KMS-11 (cell line): ENCODE measurements at regions not wholly inside any gene's neighbourhood (a gene's known extent, or its start where the extent isn't known, plus 50 kb on each side); places are given as distances from the start of the nearest gene placed in this dataset.

Experiments
- H2AFZ ChIP-seq: fragments of 200-600 bp; sonication (generic); 2 replicates; pipeline ENCODE4 v1.6.1; 2016; ENCODE audit warnings: antibody characterized with exemption, mixed run types, low read depth
- H3K27ac ChIP-seq: fragments of 200-600 bp; sonication (generic); 2 replicates; pipeline ENCODE4 v1.6.1; 2016; ENCODE audit warnings: mild to moderate bottlenecking, mixed run types
- H3K27me3 ChIP-seq: fragments of 200-600 bp; sonication (generic); 2 replicates; pipeline ENCODE4 v1.6.1; 2017; ENCODE audit warnings: mild to moderate bottlenecking, low read depth, mixed run types, moderate library complexity; ENCODE audit not compliant: insufficient read depth
- H3K36me3 ChIP-seq: fragments of 200-600 bp; sonication (generic); 2 replicates; pipeline ENCODE4 v1.6.1; 2017; ENCODE audit warnings: mild to moderate bottlenecking, mixed run types; ENCODE audit not compliant: insufficient read depth
- H3K4me1 ChIP-seq: fragments of 200-600 bp; sonication (generic); 2 replicates; pipeline ENCODE4 v1.6.1; 2016; ENCODE audit warnings: mild to moderate bottlenecking, low read depth, mixed run types; ENCODE audit not compliant: poor library complexity, severe bottlenecking
- H3K4me2 ChIP-seq: fragments of 200-600 bp; sonication (generic); 2 replicates; pipeline ENCODE4 v1.7.0; 2016; ENCODE audit warnings: mild to moderate bottlenecking, mixed run types
- H3K4me3 ChIP-seq: fragments of 200-600 bp; sonication (generic); IDR thresholded peaks from 2 replicates; pipeline ENCODE4 v1.6.1; 2017; ENCODE audit warnings: low read depth, low read length, mixed read lengths; ENCODE audit not compliant: insufficient read depth
- H3K79me2 ChIP-seq: fragments of 200-600 bp; sonication (generic); 2 replicates; pipeline ENCODE4 v1.6.1; 2016; ENCODE audit warnings: low read depth, mixed run types; ENCODE audit not compliant: insufficient read depth
- H3K9ac ChIP-seq: fragments of 200-600 bp; sonication (generic); 2 replicates; pipeline ENCODE4 v1.6.1; 2016; ENCODE audit warnings: mild to moderate bottlenecking, mixed run types
- H4K20me1 ChIP-seq: fragments of 200-600 bp; sonication (generic); 2 replicates; pipeline ENCODE4 v1.6.1; 2016; ENCODE audit warnings: mild to moderate bottlenecking, mixed run types; ENCODE audit not compliant: insufficient read depth
- TF ChIP-seq, protein P1 (sequence below): fragments of 200-600 bp; sonication (generic); conservative IDR thresholded peaks from 2 replicates; pipeline ENCODE4 v1.6.1; 2017; ENCODE audit warnings: low read depth, mild to moderate bottlenecking, antibody characterized with exemption, low read length, moderate library complexity, mixed read lengths

DNA sequence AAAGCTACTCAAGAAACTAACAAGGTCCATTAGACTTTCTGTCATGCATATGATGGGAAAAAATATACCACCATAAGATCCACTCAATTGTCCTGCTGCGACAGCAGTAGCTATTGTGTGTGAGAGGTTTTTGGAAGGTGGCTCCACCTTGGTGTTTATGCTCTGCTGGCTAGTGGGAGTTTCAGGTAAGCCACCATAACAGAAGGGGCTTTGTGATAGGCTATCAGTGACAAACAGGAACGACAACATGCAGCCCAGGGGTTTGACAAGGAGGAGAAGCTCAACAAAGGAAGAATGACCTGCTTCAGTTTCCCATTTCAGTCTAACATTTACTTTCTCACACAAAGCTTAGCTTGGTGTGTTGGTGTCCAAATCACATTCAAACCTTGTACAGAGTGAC lies 182.6 kb downstream of the ATOH1 start:
- Histone ChIP-seq H3K36me3 (no peaks in the 10 kb centered on the region), H2AFZ (no peak overlapping the region), H3K27me3 (no peaks in the 10 kb centered on the region), H3K4me3 (no peak overlapping the region), H3K27ac (no peak overlapping the region), H4K20me1 (no peaks in the 10 kb centered on the region), H3K79me2 (no peaks in the 10 kb centered on the region), H3K9ac (no peak overlapping the region), H3K4me2 (no peak overlapping the region), H3K4me1 (no peaks in the 10 kb centered on the region)
- TF ChIP-seq, protein P1, sequence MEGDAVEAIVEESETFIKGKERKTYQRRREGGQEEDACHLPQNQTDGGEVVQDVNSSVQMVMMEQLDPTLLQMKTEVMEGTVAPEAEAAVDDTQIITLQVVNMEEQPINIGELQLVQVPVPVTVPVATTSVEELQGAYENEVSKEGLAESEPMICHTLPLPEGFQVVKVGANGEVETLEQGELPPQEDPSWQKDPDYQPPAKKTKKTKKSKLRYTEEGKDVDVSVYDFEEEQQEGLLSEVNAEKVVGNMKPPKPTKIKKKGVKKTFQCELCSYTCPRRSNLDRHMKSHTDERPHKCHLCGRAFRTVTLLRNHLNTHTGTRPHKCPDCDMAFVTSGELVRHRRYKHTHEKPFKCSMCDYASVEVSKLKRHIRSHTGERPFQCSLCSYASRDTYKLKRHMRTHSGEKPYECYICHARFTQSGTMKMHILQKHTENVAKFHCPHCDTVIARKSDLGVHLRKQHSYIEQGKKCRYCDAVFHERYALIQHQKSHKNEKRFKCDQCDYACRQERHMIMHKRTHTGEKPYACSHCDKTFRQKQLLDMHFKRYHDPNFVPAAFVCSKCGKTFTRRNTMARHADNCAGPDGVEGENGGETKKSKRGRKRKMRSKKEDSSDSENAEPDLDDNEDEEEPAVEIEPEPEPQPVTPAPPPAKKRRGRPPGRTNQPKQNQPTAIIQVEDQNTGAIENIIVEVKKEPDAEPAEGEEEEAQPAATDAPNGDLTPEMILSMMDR: no peak

DNA sequence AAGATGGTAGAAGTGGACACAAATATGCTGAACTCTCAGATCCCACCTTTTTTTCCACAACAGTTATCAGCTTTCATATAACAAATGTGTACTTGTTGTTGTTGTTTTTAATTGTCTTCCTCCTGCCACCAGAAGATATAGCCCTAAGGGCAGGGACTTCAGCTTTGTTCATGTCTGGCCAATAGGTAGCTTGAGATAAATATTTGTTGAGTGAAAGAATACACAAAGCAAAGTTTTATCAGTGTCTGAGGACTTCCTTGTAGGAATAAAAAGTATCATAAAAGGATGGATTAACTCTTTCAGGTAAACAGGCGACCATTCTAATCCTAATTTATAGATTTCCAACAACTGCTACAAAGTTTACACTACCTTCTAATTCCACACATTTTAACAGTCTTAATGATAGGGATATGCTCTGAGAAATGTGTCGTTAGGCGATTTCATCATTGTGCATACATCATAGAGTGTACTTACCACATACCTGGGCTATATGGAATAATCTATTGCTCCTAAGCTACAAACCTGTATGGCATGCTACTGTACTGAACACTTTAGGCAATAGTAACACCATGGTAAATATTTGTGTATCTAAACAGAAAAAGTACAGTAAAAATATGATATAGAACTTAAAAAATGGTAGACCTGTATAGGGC lies 186.1 kb downstream of the ATOH1 start:
- Histone ChIP-seq H3K4me1 (no peaks in the 10 kb centered on the region), H2AFZ (no peak overlapping the region), H3K79me2 (no peaks in the 10 kb centered on the region), H3K4me3 (no peak overlapping the region), H3K27me3 (no peaks in the 10 kb centered on the region), H3K4me2 (no peak overlapping the region), H3K27ac (no peak overlapping the region), H4K20me1 (no peaks in the 10 kb centered on the region), H3K36me3 (no peaks in the 10 kb centered on the region), H3K9ac (no peak overlapping the region)
- TF ChIP-seq, protein P1: no peak

DNA sequence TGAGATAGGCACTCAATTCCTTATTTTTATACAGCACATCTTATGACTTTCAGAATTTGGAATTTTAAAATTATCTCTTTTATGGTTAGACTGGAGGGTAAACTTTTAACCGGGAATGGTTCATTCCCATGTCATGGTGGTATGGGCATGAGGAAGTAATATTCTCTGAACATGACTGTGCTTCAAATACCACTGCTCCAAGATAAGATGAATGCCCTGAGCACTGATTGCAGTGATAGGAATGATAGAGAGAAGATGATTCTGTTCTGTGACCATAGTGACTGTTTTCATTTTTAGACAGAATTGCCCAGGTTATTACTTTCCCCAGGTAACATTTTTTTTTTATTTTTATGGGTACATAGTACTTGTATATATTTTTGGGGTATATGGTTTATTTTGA lies 187.4 kb downstream of the ATOH1 start:
- H3K27ac ChIP-seq: no peak overlapping the region
- H3K36me3 ChIP-seq: no peaks in the 10 kb centered on the region
- no peak overlapping the region for H3K9ac ChIP-seq
- no peaks in the 10 kb centered on the region for H3K27me3 ChIP-seq
- no peak overlapping the region for H3K4me3 ChIP-seq
- H3K4me1 ChIP-seq: no peaks in the 10 kb centered on the region
- H4K20me1 ChIP-seq: no peaks in the 10 kb centered on the region
- H2AFZ ChIP-seq: no peak overlapping the region
- no peaks in the 10 kb centered on the region for H3K79me2 ChIP-seq
- TF ChIP-seq, protein P1: no peak
- no peak overlapping the region for H3K4me2 ChIP-seq

DNA sequence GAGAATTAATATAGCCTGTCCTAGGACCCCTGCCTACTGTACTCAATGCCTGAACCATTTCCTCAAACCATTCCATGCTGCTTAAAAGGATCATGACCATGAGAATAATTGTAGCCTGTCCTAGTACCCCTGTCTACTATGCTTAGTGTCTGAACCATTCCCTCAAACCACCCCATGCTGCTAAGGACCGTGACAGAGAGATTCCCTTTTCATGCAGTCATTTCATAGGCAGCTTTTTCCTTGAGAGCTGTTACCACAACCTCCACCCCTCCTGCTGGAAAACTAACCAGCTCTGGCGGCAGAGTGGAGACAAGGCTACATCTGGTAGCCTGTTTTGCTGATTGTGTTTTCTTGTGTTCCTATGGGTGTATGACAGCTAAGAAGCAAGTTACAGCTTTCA lies 174.9 kb upstream of the SMARCAD1 start:
- TF ChIP-seq, protein P1: no peak
- no peak overlapping the region for H3K4me3 ChIP-seq
- H3K4me2 ChIP-seq: no peak overlapping the region
- H3K4me1 ChIP-seq: no peaks in the 10 kb centered on the region
- no peak overlapping the region for H2AFZ ChIP-seq
- no peaks in the 10 kb centered on the region for H3K36me3 ChIP-seq
- H3K79me2 ChIP-seq: no peaks in the 10 kb centered on the region
- H3K27me3 ChIP-seq: no peaks in the 10 kb centered on the region
- no peaks in the 10 kb centered on the region for H4K20me1 ChIP-seq
- H3K27ac ChIP-seq: no peak overlapping the region
- no peak overlapping the region for H3K9ac ChIP-seq
